ENCODE measurements at regions not wholly inside any gene's neighbourhood (a gene's known extent, or its start where the extent isn't known, plus 50 kb on each side); places are given as distances from the start of the nearest gene placed in this dataset.
A peak's percentile ranks its signal among the peaks of the same experiment; 100 is the strongest.
"Not testable (repeated sequence)": the region's sequence is repeated elsewhere in the genome, so short reads cannot be mapped to it uniquely, and the experiment has no call there.

DNA sequence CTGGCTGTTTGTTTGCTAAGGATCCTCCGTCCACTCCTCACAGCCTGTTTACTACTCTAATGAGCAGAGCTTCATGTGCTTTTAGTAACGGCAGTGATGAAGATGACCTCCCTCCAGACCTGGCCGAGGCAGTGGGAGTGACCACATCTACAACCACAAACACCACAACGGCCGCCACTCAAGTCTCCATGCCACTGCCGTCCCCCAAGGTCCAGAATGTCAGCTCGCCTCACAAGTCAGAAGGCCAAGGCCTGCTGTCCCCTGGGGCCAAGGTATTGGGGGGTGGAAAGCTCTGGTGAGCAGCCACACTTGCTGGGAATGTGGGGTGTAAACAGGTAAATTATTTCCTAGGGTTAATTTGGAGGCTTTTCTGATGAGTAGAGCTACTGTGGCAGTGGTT lies 926.4 kb downstream of the IPMK start:
- TF ChIP-seq CTCF (IDR thresholded peaks at IDR 0.05; ENCODE audit: insufficient read depth, low read length, missing control alignments): no peak
- CTCF ChIA-PET: interaction anchor here (2.2 to 7.0 kb wide), 2 partner anchors 316 to 725 kb away, joined by 10 to 53 read pairs; no protein-coding TSS in a partner anchor
- no peak for DNase-seq (ENCODE audit: low read depth, low spot score)
- POLR2A ChIA-PET: no interaction called here
- no peak overlapping the region for H3K4me3 ChIP-seq (ENCODE audit: low read depth, low read length)

GRCh38 chr10:57338823-57339558 lies 928.7 kb downstream of the IPMK start:
- CTCF ChIA-PET: interaction anchor here (0.8 to 7.0 kb wide), 3 partner anchors 720 to 814 kb away, joined by 7 to 53 read pairs (median 11); no protein-coding TSS in a partner anchor
- DNase-seq (ENCODE audit: low read depth, low spot score): peak; percentile 3
- peak; percentile 46 for TF ChIP-seq CTCF (IDR thresholded peaks at IDR 0.05; ENCODE audit: insufficient read depth, low read length, missing control alignments)
- H3K4me3 ChIP-seq (ENCODE audit: low read depth, low read length): no peak overlapping the region
- POLR2A ChIA-PET: no interaction called here

- CTCF ChIA-PET: interaction anchor here (1.1 to 7.0 kb wide), 4 partner anchors 13 to 816 kb away, joined by 3 to 53 read pairs (median 8); no protein-coding TSS in a partner anchor
- DNase-seq (ENCODE audit: low read depth, low spot score): no peak
- no peak for TF ChIP-seq CTCF (IDR thresholded peaks at IDR 0.05; ENCODE audit: insufficient read depth, low read length, missing control alignments)
- no peak overlapping the region for H3K4me3 ChIP-seq (ENCODE audit: low read depth, low read length)
- POLR2A ChIA-PET: no interaction called here
These were observed 930.8 kb downstream of the IPMK start for GRCh38 chr10:57336865-57337264.

GRCh38 chr10:57336341-57336740 lies 931.4 kb downstream of the IPMK start:
- POLR2A ChIA-PET: no interaction called here

DNA sequence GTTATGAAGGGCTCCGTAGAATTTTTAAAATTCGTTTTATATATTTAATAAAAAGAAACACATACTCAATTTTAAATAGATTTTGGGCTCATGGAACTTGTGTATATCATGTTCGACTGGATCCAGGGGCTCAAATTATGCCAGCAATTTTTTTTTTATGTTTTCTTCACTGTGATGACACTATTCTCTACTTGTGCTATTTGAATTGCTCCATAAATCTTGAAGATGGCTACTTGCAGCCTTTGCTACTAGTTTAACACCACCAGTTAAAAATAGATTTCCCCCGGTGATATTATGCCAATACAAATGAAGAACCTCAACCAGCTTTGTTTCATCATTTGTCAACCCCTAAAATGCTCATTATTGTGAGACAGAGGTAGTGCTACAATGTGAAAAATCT lies 933.2 kb downstream of the IPMK start:
- DNase-seq (ENCODE audit: low read depth, low spot score): no peak
- no peak for TF ChIP-seq CTCF (IDR thresholded peaks at IDR 0.05; ENCODE audit: insufficient read depth, low read length, missing control alignments)
- no peak overlapping the region for H3K4me3 ChIP-seq (ENCODE audit: low read depth, low read length)
- POLR2A ChIA-PET: no interaction called here
- CTCF ChIA-PET: interaction anchor here (0.7 kb wide), 1 partner anchor 10 kb away, joined by 3 read pairs; no protein-coding TSS in a partner anchor

More at GRCh38 chr10:57336341-57336740, 931.4 kb downstream of the IPMK start:
- TF ChIP-seq CTCF (IDR thresholded peaks at IDR 0.05; ENCODE audit: insufficient read depth, low read length, missing control alignments): no peak
- no peak overlapping the region for H3K4me3 ChIP-seq (ENCODE audit: low read depth, low read length)
- no peak for DNase-seq (ENCODE audit: low read depth, low spot score)
- CTCF ChIA-PET: interaction anchor here (1.1 to 1.9 kb wide), 3 partner anchors 13 to 813 kb away, joined by 3 to 5 read pairs (median 3); no protein-coding TSS in a partner anchor

DNA sequence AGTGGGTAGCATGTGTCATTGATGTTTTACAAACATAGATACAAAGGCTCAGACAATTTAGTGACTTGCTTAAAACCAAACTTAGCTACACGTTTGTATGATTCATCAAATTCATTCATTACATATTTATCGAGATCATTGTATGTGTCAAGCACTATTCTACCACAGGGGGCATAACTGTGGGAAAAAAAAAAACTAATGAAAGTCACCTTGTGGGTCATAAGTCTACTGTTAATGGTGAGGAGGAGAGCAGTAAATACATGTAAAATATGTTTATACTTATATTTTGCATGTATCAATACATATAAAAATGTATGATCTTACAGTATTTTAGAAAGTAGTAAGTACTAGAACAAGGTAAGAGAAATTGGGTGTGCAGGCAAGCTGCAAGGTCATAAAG lies 933.8 kb downstream of the IPMK start:
- no peak overlapping the region for H3K4me3 ChIP-seq (ENCODE audit: low read depth, low read length)
- POLR2A ChIA-PET: no interaction called here
- TF ChIP-seq CTCF (IDR thresholded peaks at IDR 0.05; ENCODE audit: insufficient read depth, low read length, missing control alignments): no peak
- no peak for DNase-seq (ENCODE audit: low read depth, low spot score)
- CTCF ChIA-PET: no interaction called here

- DNase-seq (ENCODE audit: low read depth, low spot score); POLR2A ChIA-PET; CTCF ChIA-PET; H3K4me3 ChIP-seq (ENCODE audit: low read depth, low read length): not testable (repeated sequence)
These were observed 946.3 kb downstream of the IPMK start for GRCh38 chr10:57321400-57321854.
